Hepatocyte (in vitro differentiated cells): ENCODE measurements at regions not wholly inside any gene's neighbourhood (a gene's known extent, or its start where the extent isn't known, plus 50 kb on each side); places are given as distances from the start of the nearest gene placed in this dataset.

Experiments
- EZH2 ChIP-seq: fragments of 200-600 bp; sonication (generic); IDR thresholded peaks from 2 replicates; pipeline ENCODE4 v1.6.1; 2016; ENCODE audit warnings: antibody characterized with exemption, mild to moderate bottlenecking, borderline replicate concordance
- EZH2phosphoT487 ChIP-seq: fragments of 200-600 bp; sonication (generic); IDR thresholded peaks from one replicate; pipeline ENCODE4 v1.6.1; 2018; ENCODE audit warnings: antibody characterized with exemption, mild to moderate bottlenecking, low read depth, moderate library complexity; ENCODE audit not compliant: unreplicated experiment, severe bottlenecking
- TF ChIP-seq, protein P1 (sequence below): fragments of 200-600 bp; sonication (generic); IDR thresholded peaks from 2 replicates; pipeline ENCODE4 v1.5.1; 2016; ENCODE audit warnings: antibody characterized with exemption, mild to moderate bottlenecking; ENCODE audit not compliant: poor library complexity

DNA sequence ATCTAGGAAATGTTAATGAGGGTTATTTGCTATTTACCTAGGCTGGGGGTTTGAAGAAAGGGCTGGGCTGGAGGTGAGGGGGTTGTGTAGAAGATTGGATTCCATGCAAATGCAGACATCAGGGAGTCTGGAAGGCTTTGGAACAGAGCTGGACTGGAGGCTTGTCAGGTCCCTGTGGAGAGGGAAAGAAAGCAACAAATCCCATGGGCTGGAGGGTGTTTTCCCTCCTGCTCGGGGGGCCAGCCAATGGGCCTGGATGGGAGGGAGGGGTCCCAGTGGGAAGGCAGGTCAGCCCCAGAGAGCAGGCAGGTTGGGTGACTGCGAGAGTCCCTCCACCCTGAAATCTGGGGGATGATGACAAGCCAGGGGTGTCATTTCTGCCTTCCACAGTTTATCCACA is 431.8 kb downstream of the RPS24 start:
- TF ChIP-seq, protein P1, sequence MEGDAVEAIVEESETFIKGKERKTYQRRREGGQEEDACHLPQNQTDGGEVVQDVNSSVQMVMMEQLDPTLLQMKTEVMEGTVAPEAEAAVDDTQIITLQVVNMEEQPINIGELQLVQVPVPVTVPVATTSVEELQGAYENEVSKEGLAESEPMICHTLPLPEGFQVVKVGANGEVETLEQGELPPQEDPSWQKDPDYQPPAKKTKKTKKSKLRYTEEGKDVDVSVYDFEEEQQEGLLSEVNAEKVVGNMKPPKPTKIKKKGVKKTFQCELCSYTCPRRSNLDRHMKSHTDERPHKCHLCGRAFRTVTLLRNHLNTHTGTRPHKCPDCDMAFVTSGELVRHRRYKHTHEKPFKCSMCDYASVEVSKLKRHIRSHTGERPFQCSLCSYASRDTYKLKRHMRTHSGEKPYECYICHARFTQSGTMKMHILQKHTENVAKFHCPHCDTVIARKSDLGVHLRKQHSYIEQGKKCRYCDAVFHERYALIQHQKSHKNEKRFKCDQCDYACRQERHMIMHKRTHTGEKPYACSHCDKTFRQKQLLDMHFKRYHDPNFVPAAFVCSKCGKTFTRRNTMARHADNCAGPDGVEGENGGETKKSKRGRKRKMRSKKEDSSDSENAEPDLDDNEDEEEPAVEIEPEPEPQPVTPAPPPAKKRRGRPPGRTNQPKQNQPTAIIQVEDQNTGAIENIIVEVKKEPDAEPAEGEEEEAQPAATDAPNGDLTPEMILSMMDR: no peak
- TF ChIP-seq EZH2phosphoT487 (no peak), EZH2 (no peak)
